OCI-M2 (cell line): ENCODE measurements at regions not wholly inside any gene's neighbourhood (a gene's known extent, or its start where the extent isn't known, plus 50 kb on each side); places are given as distances from the start of the nearest gene placed in this dataset.
"Not testable (repeated sequence)": the region's sequence is repeated elsewhere in the genome, so short reads cannot be mapped to it uniquely, and the experiment has no call there.

Source experiments
- DNase-seq: peaks from one replicate; lab custom pipeline; 2025; ENCODE audit not compliant: unreplicated experiment; lab: John Stamatoyannopoulos, UW

GRCh38 chr16:31581065-31581464 lies 53.4 kb downstream of the AHSP start:
- DNase-seq = not testable (repeated sequence)

DNA sequence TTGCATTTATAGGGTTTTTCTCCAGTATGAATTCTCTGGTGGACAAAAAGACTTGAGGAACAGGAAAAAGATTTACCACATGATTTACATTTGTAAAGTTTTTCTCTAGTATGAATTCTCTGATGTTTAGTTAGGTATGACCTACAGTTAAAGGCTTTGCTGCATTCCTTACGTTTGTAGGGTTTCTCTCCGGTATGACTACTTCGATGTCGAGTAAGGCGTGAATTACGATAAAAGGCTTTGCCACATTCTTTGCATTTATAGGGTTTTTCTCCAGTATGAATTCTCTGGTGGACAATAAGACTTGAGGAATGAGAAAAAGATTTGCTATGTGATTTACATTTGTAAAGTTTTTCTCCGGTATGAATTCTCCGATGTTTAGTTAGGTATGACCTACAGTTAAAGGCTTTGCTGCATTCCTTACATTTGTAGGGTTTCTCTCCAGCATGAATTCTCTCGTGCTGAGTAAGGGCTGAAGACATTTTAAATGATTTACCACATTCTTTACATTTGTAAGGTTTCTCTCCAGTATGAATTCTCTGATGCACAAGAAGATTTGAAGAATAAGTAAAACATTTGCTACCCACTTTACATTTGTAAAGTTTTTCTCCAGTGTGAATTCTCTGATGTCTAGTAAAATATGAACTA lies 74.2 kb downstream of the AHSP start:
- DNase-seq = not testable (repeated sequence)

DNA sequence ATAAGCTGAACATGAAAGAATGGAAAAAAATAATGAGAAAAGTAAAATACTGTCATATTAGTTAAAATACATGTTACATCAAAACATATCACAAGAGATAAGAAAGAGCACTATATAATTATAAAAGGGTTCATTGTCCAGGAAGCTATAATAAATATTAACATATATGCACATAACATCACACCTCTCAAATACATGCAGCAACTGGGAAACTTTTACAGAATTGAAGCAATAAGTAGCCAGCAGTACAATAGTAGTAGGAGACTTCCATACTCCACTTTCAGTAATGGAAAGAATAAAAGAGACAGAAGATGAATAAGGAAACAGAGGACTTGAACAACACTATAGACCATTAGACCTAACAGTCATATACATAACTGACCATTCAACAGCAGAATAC lies 90.4 kb downstream of the AHSP start:
- DNase-seq = no peak

DNA sequence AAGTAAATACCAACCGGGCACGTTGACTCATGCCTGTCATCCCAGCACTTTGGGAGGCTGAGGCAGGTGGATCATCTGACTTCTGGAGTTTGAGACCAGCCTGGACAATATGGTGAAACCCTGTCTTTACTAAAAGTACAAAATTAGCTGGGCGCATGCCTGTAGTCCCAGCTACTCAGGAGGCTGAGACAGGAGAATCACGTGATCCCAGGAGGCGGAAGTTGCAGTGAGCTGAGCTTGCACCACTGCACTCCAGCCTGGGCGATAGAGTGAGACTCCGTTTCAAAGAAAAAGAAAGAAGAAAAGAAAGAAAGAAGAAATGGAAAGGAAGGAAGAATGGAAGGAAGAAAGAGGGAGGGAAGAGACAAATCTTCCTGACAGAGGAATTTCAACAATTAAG lies 108.7 kb downstream of the AHSP start:
- no peak for DNase-seq

- DNase-seq = no peak
These were observed 113.6 kb downstream of the AHSP start for GRCh38 chr16:31641279-31641678.

GRCh38 chr16:31655674-31656073 lies 128.0 kb downstream of the AHSP start:
- DNase-seq = not testable (repeated sequence)

DNA sequence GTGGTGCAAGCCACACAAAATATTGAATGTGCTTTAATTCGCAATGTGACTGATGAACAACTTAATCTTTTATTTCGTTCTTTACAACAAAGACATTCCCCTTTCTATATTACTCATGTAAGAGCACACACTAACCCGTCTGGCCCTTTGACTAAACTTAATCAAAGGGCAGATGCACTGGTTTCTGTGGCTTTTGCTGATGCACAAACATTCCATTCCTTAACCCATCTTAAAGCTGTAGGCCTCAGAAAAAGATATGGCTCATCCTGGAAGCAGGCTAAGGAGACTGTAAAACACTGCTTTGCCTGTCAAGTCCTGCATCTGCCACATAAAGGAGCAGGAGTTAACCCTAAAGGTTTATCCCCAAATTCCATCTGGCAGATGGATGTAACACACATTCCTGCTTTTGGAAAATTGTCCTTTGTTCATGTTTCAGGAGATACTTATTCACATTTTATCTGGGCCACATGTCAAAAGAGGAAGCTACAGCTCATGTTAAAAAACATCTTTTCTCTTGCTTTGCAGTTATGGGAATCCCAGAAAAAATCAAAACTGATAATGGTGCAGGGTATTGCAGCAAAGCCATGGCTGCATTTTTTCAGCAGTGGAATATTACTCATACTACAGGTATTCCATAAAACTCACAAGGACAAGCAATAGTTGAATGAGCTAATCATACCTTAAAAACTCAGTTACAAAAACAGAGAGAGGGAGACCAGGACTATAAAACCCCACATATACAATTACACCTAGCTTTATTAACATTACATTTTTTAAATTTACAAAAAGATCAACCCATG lies 137.2 kb downstream of the AHSP start:
- peak; percentile 0 for DNase-seq

DNA sequence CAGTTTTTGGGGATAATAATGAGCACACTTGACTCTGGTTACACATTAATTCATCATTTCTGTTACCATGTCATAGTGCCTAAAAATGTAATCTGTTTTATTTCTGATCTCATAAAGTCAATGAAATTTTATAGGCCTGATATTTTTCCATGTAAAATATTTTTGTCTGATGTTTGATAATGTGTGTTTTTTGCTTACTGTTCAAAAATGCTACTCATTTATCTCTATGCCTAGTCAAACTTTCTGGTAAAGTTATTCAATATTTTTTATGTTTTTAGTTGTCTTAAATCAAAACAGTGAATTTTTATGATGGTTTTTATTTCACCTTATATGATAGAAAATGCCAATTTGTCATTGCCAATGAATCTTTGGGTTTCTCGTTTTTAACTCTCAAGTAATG lies 147.0 kb downstream of the AHSP start:
- no peak for DNase-seq

- DNase-seq = no peak
These were observed 149.0 kb downstream of the AHSP start for GRCh38 chr16:31676731-31677130.

GRCh38 chr16:31678649-31679325 lies 151.1 kb downstream of the AHSP start:
- no peak for DNase-seq

- DNase-seq = not testable (repeated sequence)
These were observed 161.6 kb downstream of the AHSP start for GRCh38 chr16:31689331-31689730.

- DNase-seq = not testable (repeated sequence)
These were observed 164.6 kb downstream of the AHSP start for GRCh38 chr16:31692338-31692737.

GRCh38 chr16:31693733-31694132 lies 166.0 kb downstream of the AHSP start:
- DNase-seq = no peak

GRCh38 chr16:31694461-31694860 lies 166.8 kb downstream of the AHSP start:
- DNase-seq = no peak

GRCh38 chr16:31695667-31696066 lies 168.0 kb downstream of the AHSP start:
- no peak for DNase-seq

DNA sequence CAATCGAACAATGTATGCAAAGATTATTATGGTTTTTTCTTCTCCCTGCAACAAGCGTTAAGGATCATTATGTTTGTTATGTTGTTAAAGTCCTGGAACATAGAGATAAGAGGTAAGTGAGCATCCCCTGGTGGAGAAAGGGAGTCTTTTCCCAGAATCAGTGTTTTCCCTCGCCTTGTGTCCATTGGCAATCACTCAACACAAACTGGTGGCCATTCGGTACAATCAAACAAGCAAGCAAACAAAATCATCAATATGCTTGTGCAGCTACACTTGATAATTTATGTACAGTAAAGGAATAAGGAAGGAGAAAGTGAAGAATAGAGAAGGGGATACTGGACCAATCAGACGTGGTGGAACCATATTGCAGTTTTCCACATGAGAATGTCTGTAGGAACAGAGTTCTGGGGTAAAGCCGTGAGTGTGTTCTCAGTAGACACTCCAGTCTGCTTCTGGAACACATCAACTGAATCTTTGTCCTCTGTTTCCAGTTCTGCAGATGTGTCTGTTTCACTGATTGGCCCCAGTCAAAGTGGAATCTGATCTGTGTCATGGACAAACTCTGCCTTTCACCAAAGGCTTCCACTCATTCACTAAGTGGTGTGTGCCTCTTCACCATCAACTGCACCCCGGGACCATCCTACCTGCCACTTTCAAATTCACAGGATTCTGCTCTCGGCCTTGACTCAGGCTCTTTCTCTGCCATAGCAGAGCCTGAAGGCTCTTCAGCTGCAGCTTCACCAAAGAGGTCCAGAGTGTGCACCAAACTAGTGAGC lies 169.5 kb downstream of the AHSP start:
- no peak for DNase-seq

DNA sequence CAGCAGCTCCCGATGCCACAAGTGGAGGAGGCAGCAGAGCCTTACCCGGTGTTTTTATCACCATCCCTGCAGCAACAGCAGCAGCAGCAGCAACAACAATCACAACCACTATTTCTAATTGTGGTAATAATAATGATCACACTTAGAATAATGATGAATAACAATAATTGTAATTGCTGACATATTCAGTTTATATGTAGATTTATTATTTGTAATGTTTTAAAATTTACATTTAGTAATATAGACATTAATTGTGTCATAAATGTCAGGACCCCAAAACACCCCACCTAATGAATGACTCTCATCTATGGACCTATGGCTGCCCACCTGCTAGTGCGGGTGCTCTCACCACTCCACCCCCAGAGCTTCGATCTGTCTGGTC lies 170.0 kb downstream of the AHSP start:
- no peak for DNase-seq

DNA sequence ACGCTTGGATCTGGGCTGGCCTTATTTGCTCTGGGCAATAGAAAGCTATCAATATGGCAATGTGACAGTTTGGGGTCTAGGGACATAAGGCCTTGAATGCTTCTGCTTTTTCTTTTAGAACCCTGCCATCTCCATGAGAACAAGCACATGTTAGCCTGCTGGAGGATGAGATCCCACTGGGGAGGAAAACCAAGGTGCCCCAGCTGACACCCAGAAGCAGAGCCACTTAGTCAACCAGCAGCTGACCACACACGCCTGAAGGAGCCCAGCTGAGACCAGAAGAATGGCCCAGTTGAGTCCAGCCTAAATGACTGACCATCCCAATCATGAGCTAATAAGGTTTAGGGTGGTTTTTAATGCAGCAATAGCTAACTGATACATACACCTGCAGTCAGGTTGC lies 171.2 kb downstream of the AHSP start:
- DNase-seq = no peak

- no peak for DNase-seq
These were observed 171.9 kb downstream of the AHSP start for GRCh38 chr16:31699601-31700000.

DNA sequence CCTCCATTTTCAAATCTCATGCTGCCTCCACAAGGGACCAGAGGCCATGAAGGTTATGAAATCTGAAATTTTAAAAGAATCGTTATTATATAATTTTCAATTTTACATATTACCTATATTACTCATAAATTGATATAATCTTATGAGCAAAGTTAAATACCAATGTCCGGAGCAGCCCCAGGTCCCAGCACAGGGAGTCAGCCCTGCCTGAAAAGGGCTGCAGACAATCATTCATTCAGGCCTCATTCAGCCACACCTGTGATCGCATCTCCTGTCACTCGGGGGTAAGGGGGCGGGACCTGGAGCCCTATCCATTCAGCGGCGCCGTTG lies 172.5 kb downstream of the AHSP start:
- DNase-seq = no peak
